ENCODE measurements at regions not wholly inside any gene's neighbourhood (a gene's known extent, or its start where the extent isn't known, plus 50 kb on each side); places are given as distances from the start of the nearest gene placed in this dataset.

- no peak for DNase-seq
Measured at GRCh38 chr20:48172357-48172702, 387.0 kb upstream of the SULF2 start.

GRCh38 chr20:48171626-48172356, 386.5 kb upstream of the SULF2 start:
- no peak for DNase-seq

GRCh38 chr20:48171071-48171470, 385.8 kb upstream of the SULF2 start:
- no peak for DNase-seq

GRCh38 chr20:48170625-48171024, 385.3 kb upstream of the SULF2 start:
- no peak for DNase-seq

- DNase-seq, result no peak
Measured at GRCh38 chr20:48169650-48170225, 384.5 kb upstream of the SULF2 start.

GRCh38 chr20:48166082-48166835, 381.0 kb upstream of the SULF2 start:
- no peak for DNase-seq

- DNase-seq, result no peak
Measured at GRCh38 chr20:48165401-48165685, 380.1 kb upstream of the SULF2 start.

- no peak for DNase-seq
Measured at GRCh38 chr20:48164566-48165400, 379.5 kb upstream of the SULF2 start.

GRCh38 chr20:48164034-48164433, 378.8 kb upstream of the SULF2 start:
- DNase-seq, result no peak

- DNase-seq, result no peak
Measured at GRCh38 chr20:48163505-48163904, 378.2 kb upstream of the SULF2 start.

GRCh38 chr20:48162621-48163020, 377.3 kb upstream of the SULF2 start:
- DNase-seq, result no peak

- DNase-seq, result peak; percentile 23
Measured at GRCh38 chr20:48159145-48160008, 374.1 kb upstream of the SULF2 start.

GRCh38 chr20:48158014-48158413, 372.7 kb upstream of the SULF2 start:
- DNase-seq, result no peak

GRCh38 chr20:48156951-48157700, 371.8 kb upstream of the SULF2 start:
- DNase-seq, result no peak

- no peak for DNase-seq
Measured at GRCh38 chr20:48156521-48156920, 371.2 kb upstream of the SULF2 start.

- DNase-seq, result no peak
Measured at GRCh38 chr20:48155268-48155667, 370.0 kb upstream of the SULF2 start.

GRCh38 chr20:48154040-48154765, 368.9 kb upstream of the SULF2 start:
- no peak for DNase-seq

- DNase-seq, result no peak
Measured at GRCh38 chr20:48153523-48153922, 368.2 kb upstream of the SULF2 start.

- no peak for DNase-seq
Measured at GRCh38 chr20:48153103-48153502, 367.8 kb upstream of the SULF2 start.

GRCh38 chr20:48150568-48150967, 365.3 kb upstream of the SULF2 start:
- no peak for DNase-seq

GRCh38 chr20:48149902-48150301, 364.6 kb upstream of the SULF2 start:
- no peak for DNase-seq
